ENCODE measurements at regions not wholly inside any gene's neighbourhood (a gene's known extent, or its start where the extent isn't known, plus 50 kb on each side); places are given as distances from the start of the nearest gene placed in this dataset.
A peak's percentile ranks its signal among the peaks of the same experiment; 100 is the strongest.

GRCh38 chr13:79680485-79680884 lies 199.5 kb downstream of the NDFIP2 start:
- no peak for DNase-seq

GRCh38 chr13:79679334-79679733 lies 198.4 kb downstream of the NDFIP2 start:
- DNase-seq = peak; percentile 42

GRCh38 chr13:79678100-79678499 lies 197.1 kb downstream of the NDFIP2 start:
- no peak for DNase-seq

- DNase-seq = no peak
Observed at GRCh38 chr13:79675931-79676660, 195.1 kb downstream of the NDFIP2 start.

GRCh38 chr13:79674765-79675515 lies 194.0 kb downstream of the NDFIP2 start:
- no peak for DNase-seq

- DNase-seq = no peak
Observed at GRCh38 chr13:79673993-79674377, 193.0 kb downstream of the NDFIP2 start.

GRCh38 chr13:79673310-79673992 lies 192.5 kb downstream of the NDFIP2 start:
- DNase-seq = no peak

GRCh38 chr13:79671420-79671819 lies 190.5 kb downstream of the NDFIP2 start:
- no peak for DNase-seq

GRCh38 chr13:79668201-79668752 lies 187.3 kb downstream of the NDFIP2 start:
- no peak for DNase-seq

- no peak for DNase-seq
Observed at GRCh38 chr13:79667771-79668170, 186.8 kb downstream of the NDFIP2 start.

- DNase-seq = no peak
Observed at GRCh38 chr13:79663977-79664636, 183.2 kb downstream of the NDFIP2 start.

GRCh38 chr13:79663435-79663834 lies 182.5 kb downstream of the NDFIP2 start:
- no peak for DNase-seq

GRCh38 chr13:79662882-79663281 lies 181.9 kb downstream of the NDFIP2 start:
- DNase-seq = no peak

GRCh38 chr13:79660361-79660760 lies 179.4 kb downstream of the NDFIP2 start:
- DNase-seq = no peak

- DNase-seq = no peak
Observed at GRCh38 chr13:79659121-79659521, 178.2 kb downstream of the NDFIP2 start.

GRCh38 chr13:79658333-79658975 lies 177.5 kb downstream of the NDFIP2 start:
- DNase-seq = no peak

GRCh38 chr13:79655509-79655908 lies 174.6 kb downstream of the NDFIP2 start:
- no peak for DNase-seq

GRCh38 chr13:79654520-79654919 lies 173.6 kb downstream of the NDFIP2 start:
- no peak for DNase-seq

GRCh38 chr13:79650688-79651087 lies 169.7 kb downstream of the NDFIP2 start:
- DNase-seq = no peak

- no peak for DNase-seq
Observed at GRCh38 chr13:79648191-79648590, 167.2 kb downstream of the NDFIP2 start.

- DNase-seq = no peak
Observed at GRCh38 chr13:79647533-79647932, 166.6 kb downstream of the NDFIP2 start.

- DNase-seq = no peak
Observed at GRCh38 chr13:79646880-79647279, 165.9 kb downstream of the NDFIP2 start.
